Right atrium auricular region (tissue), 2 donors: ENCODE measurements at regions not wholly inside any gene's neighbourhood (a gene's known extent, or its start where the extent isn't known, plus 50 kb on each side); places are given as distances from the start of the nearest gene placed in this dataset.

ENCODE experiments used
- DNase-seq: peaks from one replicate; pipeline ENCODE4 v3.0.0-alpha.2; 2019; ENCODE audit warnings: low spot score
- H3K27ac ChIP-seq, 2 donors: fragments of 200-600 bp; sonication (generic); 1 replicate in 1 of 2; 2 replicates in 1 of 2; pipeline ENCODE4 v1.5.1; 2016 to 2019
- H3K27me3 ChIP-seq, 2 donors: fragments of 200-600 bp; sonication (generic); one replicate each; pipeline versions ENCODE4 v1.5.1 to v1.6.0; 2017 to 2019
- H3K36me3 ChIP-seq: fragments of 200-600 bp; sonication (generic); one replicate; pipeline ENCODE4 v1.5.1; 2016
- H3K4me1 ChIP-seq, 2 donors: fragments of 200-600 bp; sonication (generic); one replicate each; pipeline versions ENCODE4 v1.5.1 to v1.6.0; 2017 to 2019
- H3K4me3 ChIP-seq, 2 donors: fragments of 200-600 bp; sonication (generic); 1 replicate in 1 of 2; 2 replicates in 1 of 2; pipeline ENCODE4 v1.5.1; 2017 to 2019; ENCODE audit warnings: mild to moderate bottlenecking in 1 of 2, moderate library complexity in 1 of 2
- H3K9me3 ChIP-seq, 2 donors: fragments of 200-600 bp; sonication (generic); one replicate each; pipeline ENCODE4 v1.5.1; 2019
- TF ChIP-seq, protein P1 (sequence below), 2 donors: fragments of 200-600 bp; sonication (generic); IDR thresholded peaks; one replicate each; pipeline ENCODE4 v1.5.1; 2019; ENCODE audit warnings: antibody characterized with exemption in 2 of 2

DNA sequence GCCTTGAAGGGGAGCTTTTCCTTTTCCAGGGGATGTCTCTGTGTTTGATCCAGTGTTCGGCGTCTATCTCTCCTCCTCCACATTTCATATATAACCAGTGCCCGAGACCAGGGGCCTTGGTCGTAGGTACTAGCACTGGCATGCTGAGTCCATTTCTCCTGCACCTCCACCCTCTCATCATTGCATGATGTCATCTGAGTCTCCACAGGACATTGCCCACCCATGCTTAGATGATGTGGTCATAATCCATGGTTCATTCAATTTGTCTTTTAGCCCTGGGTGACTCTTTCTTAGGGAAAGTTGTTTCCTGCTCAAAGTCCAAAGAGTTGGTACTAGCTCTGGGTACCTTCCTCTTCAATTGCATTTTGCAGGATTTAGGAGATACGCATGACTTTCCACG is 328.1 kb downstream of the BCL11B start:
- no peaks in the 10 kb centered on the region for H3K27me3 ChIP-seq
- no peak overlapping the region for H3K4me3 ChIP-seq
- no peaks in the 10 kb centered on the region for H3K9me3 ChIP-seq
- no peaks in the 10 kb centered on the region for H3K36me3 ChIP-seq
- TF ChIP-seq, protein P1, sequence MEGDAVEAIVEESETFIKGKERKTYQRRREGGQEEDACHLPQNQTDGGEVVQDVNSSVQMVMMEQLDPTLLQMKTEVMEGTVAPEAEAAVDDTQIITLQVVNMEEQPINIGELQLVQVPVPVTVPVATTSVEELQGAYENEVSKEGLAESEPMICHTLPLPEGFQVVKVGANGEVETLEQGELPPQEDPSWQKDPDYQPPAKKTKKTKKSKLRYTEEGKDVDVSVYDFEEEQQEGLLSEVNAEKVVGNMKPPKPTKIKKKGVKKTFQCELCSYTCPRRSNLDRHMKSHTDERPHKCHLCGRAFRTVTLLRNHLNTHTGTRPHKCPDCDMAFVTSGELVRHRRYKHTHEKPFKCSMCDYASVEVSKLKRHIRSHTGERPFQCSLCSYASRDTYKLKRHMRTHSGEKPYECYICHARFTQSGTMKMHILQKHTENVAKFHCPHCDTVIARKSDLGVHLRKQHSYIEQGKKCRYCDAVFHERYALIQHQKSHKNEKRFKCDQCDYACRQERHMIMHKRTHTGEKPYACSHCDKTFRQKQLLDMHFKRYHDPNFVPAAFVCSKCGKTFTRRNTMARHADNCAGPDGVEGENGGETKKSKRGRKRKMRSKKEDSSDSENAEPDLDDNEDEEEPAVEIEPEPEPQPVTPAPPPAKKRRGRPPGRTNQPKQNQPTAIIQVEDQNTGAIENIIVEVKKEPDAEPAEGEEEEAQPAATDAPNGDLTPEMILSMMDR (IDR thresholded peaks at IDR 0.05): no peak
- H3K4me1 ChIP-seq: peaks cover 0 to 5% of the 10 kb centered on the region in 2 donors
- H3K27ac ChIP-seq: no peak overlapping the region
- no peak for DNase-seq

GRCh38 chr14:98944989-98945388 is 327.0 kb downstream of the BCL11B start:
- Histone ChIP-seq H3K36me3 (no peaks in the 10 kb centered on the region), H3K9me3 (no peaks in the 10 kb centered on the region), H3K27me3 (no peaks in the 10 kb centered on the region), H3K27ac (no peak overlapping the region), H3K4me1 (peaks cover 0 to 5% of the 10 kb centered on the region in 2 donors), H3K4me3 (no peak overlapping the region)
- no peak for DNase-seq
- TF ChIP-seq, protein P1 (IDR thresholded peaks at IDR 0.05): no peak

GRCh38 chr14:98945611-98946570 is 326.1 kb downstream of the BCL11B start:
- no peak for DNase-seq
- H3K36me3 ChIP-seq: no peaks in the 10 kb centered on the region
- peaks cover 0 to 5% of the 10 kb centered on the region in 2 donors for H3K4me1 ChIP-seq
- H3K27ac ChIP-seq: no peak overlapping the region
- TF ChIP-seq, protein P1 (IDR thresholded peaks at IDR 0.05): no peak
- no peaks in the 10 kb centered on the region for H3K27me3 ChIP-seq
- no peaks in the 10 kb centered on the region for H3K9me3 ChIP-seq
- H3K4me3 ChIP-seq: no peak overlapping the region

GRCh38 chr14:98946940-98947339 is 325.1 kb downstream of the BCL11B start:
- Histone ChIP-seq H3K27ac (no peak overlapping the region), H3K4me3 (no peak overlapping the region), H3K27me3 (no peaks in the 10 kb centered on the region), H3K9me3 (no peaks in the 10 kb centered on the region), H3K4me1 (peaks cover 0 to 5% of the 10 kb centered on the region in 2 donors), H3K36me3 (no peaks in the 10 kb centered on the region)
- TF ChIP-seq, protein P1 (IDR thresholded peaks at IDR 0.05): no peak
- peak; percentile 73 for DNase-seq

DNA sequence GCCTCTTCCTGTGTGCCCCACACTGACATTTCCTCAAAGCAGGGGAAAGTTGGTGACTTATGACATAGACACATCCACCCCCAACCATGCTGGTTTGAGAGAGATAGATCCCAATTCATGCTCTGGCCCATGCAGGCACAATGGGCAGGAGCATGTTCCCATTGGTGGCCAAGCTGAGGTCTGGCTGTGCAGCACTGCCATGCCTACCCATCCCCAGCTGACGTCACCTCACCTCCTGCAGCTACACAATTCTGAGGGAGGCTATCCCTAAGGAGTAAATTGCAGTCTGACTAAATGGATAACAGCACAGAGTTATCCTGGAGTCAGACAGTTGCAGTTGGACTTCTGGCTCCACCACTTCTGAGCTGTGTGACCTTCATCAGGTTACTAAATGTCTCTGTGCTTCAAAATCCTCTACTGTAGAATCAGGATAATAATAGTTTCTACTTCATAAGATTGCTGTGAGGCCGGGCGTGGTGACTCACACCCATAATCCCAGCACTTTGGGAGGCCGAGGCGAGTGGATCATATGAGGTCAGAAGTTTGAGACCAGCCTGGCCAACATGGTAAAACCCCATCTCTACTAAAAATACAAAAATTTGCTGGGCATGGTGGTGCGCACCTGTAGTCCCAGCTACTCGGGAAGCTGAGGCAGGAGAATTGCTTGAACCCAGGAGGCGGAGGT is 323.9 kb downstream of the BCL11B start:
- H3K36me3 ChIP-seq: no peaks in the 10 kb centered on the region

More for the DNA sequence above, 323.9 kb downstream of the BCL11B start:
- TF ChIP-seq, protein P1 (IDR thresholded peaks at IDR 0.05): no peak
- H3K4me3 ChIP-seq: no peak overlapping the region
- no peaks in the 10 kb centered on the region for H3K9me3 ChIP-seq
- no peak for DNase-seq
- H3K4me1 ChIP-seq: peaks cover 0 to 5% of the 10 kb centered on the region in 2 donors
- no peak overlapping the region for H3K27ac ChIP-seq
- H3K27me3 ChIP-seq: no peaks in the 10 kb centered on the region
